GM21447 (cell line): ENCODE measurements at regions not wholly inside any gene's neighbourhood (a gene's known extent, or its start where the extent isn't known, plus 50 kb on each side); places are given as distances from the start of the nearest gene placed in this dataset.
"Not testable (repeated sequence)": the region's sequence is repeated elsewhere in the genome, so short reads cannot be mapped to it uniquely, and the experiment has no call there.

ENCODE experiments used
- ATAC-seq: cut with Tn5 transposase; IDR thresholded peaks from one replicate; pipeline ENCODE4 v1.9.1; 2021; ENCODE audit not compliant: unreplicated experiment

GRCh38 chr4:9505341-9505740 lies 61.1 kb downstream of the DEFB131A start:
- not testable (repeated sequence) for ATAC-seq

GRCh38 chr4:9506672-9507071 lies 62.5 kb downstream of the DEFB131A start:
- ATAC-seq: not testable (repeated sequence)

- not testable (repeated sequence) for ATAC-seq
Observed at GRCh38 chr4:9512941-9513340, 68.7 kb downstream of the DEFB131A start.

- not testable (repeated sequence) for ATAC-seq
Observed at GRCh38 chr4:9519631-9520030, 75.4 kb downstream of the DEFB131A start.

GRCh38 chr4:9522903-9523302 lies 78.7 kb downstream of the DEFB131A start:
- ATAC-seq: not testable (repeated sequence)

GRCh38 chr4:9524406-9524805 lies 80.2 kb downstream of the DEFB131A start:
- not testable (repeated sequence) for ATAC-seq

- not testable (repeated sequence) for ATAC-seq
Observed at GRCh38 chr4:9532134-9532862, 88.1 kb downstream of the DEFB131A start.

- not testable (repeated sequence) for ATAC-seq
Observed at GRCh38 chr4:9532863-9533192, 88.6 kb downstream of the DEFB131A start.

GRCh38 chr4:9537101-9537500 lies 92.9 kb downstream of the DEFB131A start:
- ATAC-seq: not testable (repeated sequence)

GRCh38 chr4:9539939-9540520 lies 95.8 kb downstream of the DEFB131A start:
- not testable (repeated sequence) for ATAC-seq

- not testable (repeated sequence) for ATAC-seq
Observed at GRCh38 chr4:9541388-9541915, 97.2 kb downstream of the DEFB131A start.

- not testable (repeated sequence) for ATAC-seq
Observed at GRCh38 chr4:9544851-9545250, 100.6 kb downstream of the DEFB131A start.

- not testable (repeated sequence) for ATAC-seq
Observed at GRCh38 chr4:9547470-9547869, 103.3 kb downstream of the DEFB131A start.

- ATAC-seq: not testable (repeated sequence)
Observed at GRCh38 chr4:9556076-9556475, 111.9 kb downstream of the DEFB131A start.

- not testable (repeated sequence) for ATAC-seq
Observed at GRCh38 chr4:9577869-9578268, 133.7 kb downstream of the DEFB131A start.

- not testable (repeated sequence) for ATAC-seq
Observed at GRCh38 chr4:9582880-9583279, 138.7 kb downstream of the DEFB131A start.

GRCh38 chr4:9592010-9592409 lies 147.8 kb downstream of the DEFB131A start:
- no peak for ATAC-seq

GRCh38 chr4:9594948-9595347 lies 150.7 kb downstream of the DEFB131A start:
- no peak for ATAC-seq

- ATAC-seq: not testable (repeated sequence)
Observed at GRCh38 chr4:9595531-9595930, 151.3 kb downstream of the DEFB131A start.

- no peak for ATAC-seq
Observed at GRCh38 chr4:9599266-9599665, 155.1 kb downstream of the DEFB131A start.

GRCh38 chr4:9600246-9600645 lies 156.0 kb downstream of the DEFB131A start:
- ATAC-seq: no peak

GRCh38 chr4:9602389-9602914 lies 158.2 kb downstream of the DEFB131A start:
- no peak for ATAC-seq
